SK-N-SH treated with all-trans-retinoic acid at 6 μM for 48 hours (cell line): ENCODE measurements at regions not wholly inside any gene's neighbourhood (a gene's known extent, or its start where the extent isn't known, plus 50 kb on each side); places are given as distances from the start of the nearest gene placed in this dataset.

Experiments used
- ATAC-seq: fragments of 200-7000 bp; cut with Tn5 transposase; 3 replicates; pipeline ENCODE4 v1.9.1; 2020; ENCODE audit warnings: mild to moderate bottlenecking, moderate library complexity
- ARNTL ChIP-seq: fragments of 450-650 bp; formaldehyde crosslinking; IDR thresholded peaks from 2 replicates; pipeline ENCODE4 v1.5.0; 2020; ENCODE audit warnings: low read depth, mild to moderate bottlenecking, moderate library complexity, borderline replicate concordance
- BACH2 ChIP-seq: fragments of 250-450 bp; sonication (Bioruptor Pico); IDR thresholded peaks from 2 replicates; pipeline ENCODE4 v1.9.0; 2021; ENCODE audit warnings: mild to moderate bottlenecking, borderline replicate concordance
- CREB5 ChIP-seq: fragments of 250-450 bp; sonication (Bioruptor Pico); IDR thresholded peaks from 2 replicates; pipeline ENCODE4 v1.5.1; 2020; ENCODE audit warnings: low read depth, mild to moderate bottlenecking, moderate library complexity
- CSDC2 ChIP-seq: fragments of 250-450 bp; sonication (Bioruptor Pico); IDR thresholded peaks from 2 replicates; pipeline ENCODE4 v1.5.0; 2020; ENCODE audit warnings: mild to moderate bottlenecking, moderate library complexity
- CSRNP3 ChIP-seq: fragments of 250-450 bp; sonication (Bioruptor Pico); IDR thresholded peaks from 2 replicates; pipeline ENCODE4 v1.5.1; 2021; ENCODE audit warnings: mild to moderate bottlenecking, moderate library complexity
- ESRRG ChIP-seq: fragments of 250-450 bp; sonication (Bioruptor Pico); IDR thresholded peaks from 2 replicates; pipeline ENCODE4 v1.6.1; 2021; ENCODE audit warnings: mild to moderate bottlenecking
- GLIS3 ChIP-seq: fragments of 250-450 bp; sonication (Bioruptor Pico); IDR thresholded peaks from 2 replicates; pipeline ENCODE4 v1.5.0; 2020; ENCODE audit warnings: mild to moderate bottlenecking, moderate library complexity
- OSR1 ChIP-seq: fragments of 250-450 bp; sonication (Bioruptor Pico); IDR thresholded peaks from 2 replicates; pipeline ENCODE4 v1.8.0; 2022; ENCODE audit warnings: moderate library complexity, mild to moderate bottlenecking, inconsistent platforms
- POU6F1 ChIP-seq: fragments of 250-450 bp; sonication (Bioruptor Pico); IDR thresholded peaks from 2 replicates; pipeline ENCODE4 v1.8.0; 2021; ENCODE audit warnings: low read depth, mild to moderate bottlenecking, moderate library complexity, borderline replicate concordance
- PPARA ChIP-seq: fragments of 250-450 bp; sonication (Bioruptor Pico); IDR thresholded peaks from 2 replicates; pipeline ENCODE4 v1.5.0; 2020; ENCODE audit warnings: mild to moderate bottlenecking, borderline replicate concordance
- RARB ChIP-seq: fragments of 250-450 bp; sonication (Bioruptor Pico); IDR thresholded peaks from 2 replicates; pipeline ENCODE4 v1.8.0; 2021; ENCODE audit warnings: mild to moderate bottlenecking, moderate library complexity
- SNAI2 ChIP-seq: fragments of 250-450 bp; sonication (Bioruptor Pico); IDR thresholded peaks from 2 replicates; pipeline ENCODE4 v1.5.0; 2020; ENCODE audit warnings: mild to moderate bottlenecking, moderate library complexity
- TCF4 ChIP-seq: fragments of 250-450 bp; sonication (Bioruptor Pico); IDR thresholded peaks from 2 replicates; pipeline ENCODE4 v1.8.0; 2021; ENCODE audit warnings: mild to moderate bottlenecking, moderate library complexity, borderline replicate concordance
- TSHZ2 ChIP-seq: fragments of 250-450 bp; sonication (Bioruptor Pico); IDR thresholded peaks from 2 replicates; pipeline ENCODE4 v1.5.0; 2020; ENCODE audit warnings: mild to moderate bottlenecking, moderate library complexity
- ZC3H10 ChIP-seq: fragments of 250-450 bp; sonication (Bioruptor Pico); IDR thresholded peaks from 2 replicates; pipeline ENCODE4 v1.5.1; 2021; ENCODE audit warnings: mild to moderate bottlenecking, moderate library complexity
- ZFP3 ChIP-seq: fragments of 250-450 bp; sonication (Bioruptor Pico); IDR thresholded peaks from 2 replicates; pipeline ENCODE4 v1.5.0; 2020; ENCODE audit warnings: mild to moderate bottlenecking, moderate library complexity
- ZFP30 ChIP-seq: fragments of 450-650 bp; formaldehyde crosslinking; IDR thresholded peaks from 2 replicates; pipeline ENCODE4 v1.5.0; 2022; ENCODE audit warnings: mild to moderate bottlenecking, moderate library complexity
- ZNF565 ChIP-seq: fragments of 450-650 bp; formaldehyde crosslinking; conservative IDR thresholded peaks from 2 replicates; pipeline ENCODE4 v1.5.0; 2020; ENCODE audit warnings: low read depth, mild to moderate bottlenecking, moderate library complexity
- ZNF70 ChIP-seq: fragments of 450-650 bp; formaldehyde crosslinking; IDR thresholded peaks from 2 replicates; pipeline ENCODE4 v1.5.0; 2020; ENCODE audit warnings: mild to moderate bottlenecking, moderate library complexity
- ZNF8 ChIP-seq: fragments of 450-650 bp; formaldehyde crosslinking; IDR thresholded peaks from 2 replicates; pipeline ENCODE4 v1.5.0; 2020; ENCODE audit warnings: mild to moderate bottlenecking, moderate library complexity

DNA sequence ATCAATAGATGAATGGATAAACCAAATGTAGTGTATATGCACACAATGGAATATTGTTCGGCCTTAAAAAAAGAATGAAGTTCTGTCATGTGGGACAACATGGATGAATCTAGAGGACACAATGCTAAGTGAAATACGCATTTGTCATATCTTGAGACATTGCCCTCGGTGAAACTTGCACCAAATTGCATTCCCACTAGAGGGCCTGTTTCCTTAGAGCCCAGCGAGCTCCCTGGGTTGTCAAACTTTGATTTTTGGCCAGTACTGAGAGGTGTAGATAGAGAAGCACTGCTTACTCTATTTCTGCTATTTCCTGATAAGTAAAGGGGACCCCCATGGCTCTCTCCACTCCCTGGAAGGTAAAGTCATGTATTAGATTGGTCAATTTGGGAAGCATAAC is 157.1 kb downstream of the GPAM start:
- no peak for TF ChIP-seq RARB
- no peak for TF ChIP-seq ZC3H10 (CRISPR knock-in tag)
- TF ChIP-seq ZNF565 (CRISPR knock-in tag) = no peak
- TF ChIP-seq ESRRG (CRISPR knock-in tag) = no peak
- TF ChIP-seq TCF4 = no peak
- TF ChIP-seq ZFP30 (CRISPR knock-in tag) = no peak
- no peak for TF ChIP-seq ARNTL
- TF ChIP-seq CSRNP3 = no peak
- no peak for TF ChIP-seq SNAI2 (CRISPR knock-in tag)
- no peak for TF ChIP-seq GLIS3 (CRISPR knock-in tag)
- TF ChIP-seq ZFP3 (CRISPR knock-in tag) = no peak
- TF ChIP-seq CSDC2 (CRISPR knock-in tag) = no peak
- no peak for TF ChIP-seq ZNF8 (CRISPR knock-in tag)
- TF ChIP-seq TSHZ2 (CRISPR knock-in tag) = no peak
- no peak for TF ChIP-seq POU6F1 (CRISPR knock-in tag)
- TF ChIP-seq ZNF70 (CRISPR knock-in tag) = no peak
- TF ChIP-seq BACH2 (CRISPR knock-in tag) = no peak
- no peak for TF ChIP-seq OSR1 (CRISPR knock-in tag)
- TF ChIP-seq, all 23 proteins: peak for 0
- ATAC-seq = no peak

- ATAC-seq = no peak
- no peak for TF ChIP-seq OSR1 (CRISPR knock-in tag)
- TF ChIP-seq CSDC2 (CRISPR knock-in tag) = no peak
- TF ChIP-seq BACH2 (CRISPR knock-in tag) = no peak
- TF ChIP-seq POU6F1 (CRISPR knock-in tag) = no peak
- TF ChIP-seq ZFP3 (CRISPR knock-in tag) = no peak
- no peak for TF ChIP-seq ZFP30 (CRISPR knock-in tag)
- TF ChIP-seq ZC3H10 (CRISPR knock-in tag) = no peak
- TF ChIP-seq CREB5 = no peak
- no peak for TF ChIP-seq TCF4
- TF ChIP-seq ARNTL = no peak
- no peak for TF ChIP-seq PPARA (CRISPR knock-in tag)
- TF ChIP-seq ZNF8 (CRISPR knock-in tag) = no peak
- no peak for TF ChIP-seq ZNF565 (CRISPR knock-in tag)
- no peak for TF ChIP-seq TSHZ2 (CRISPR knock-in tag)
Measured at GRCh38 chr10:112027731-112028280, 155.8 kb downstream of the GPAM start.
